Ascending aorta (tissue), 2 donors: ENCODE measurements at regions not wholly inside any gene's neighbourhood (a gene's known extent, or its start where the extent isn't known, plus 50 kb on each side); places are given as distances from the start of the nearest gene placed in this dataset.

Experiments
- DNase-seq, 2 donors: peaks; one replicate each; pipeline ENCODE4 v3.0.0-alpha.2; 2019; ENCODE audit warnings: low spot score in 2 of 2
- H3K27ac ChIP-seq, 2 donors: fragments of 200-600 bp; sonication (generic); one replicate each; pipeline ENCODE4 v1.5.1; 2016 to 2017; ENCODE audit warnings: mild to moderate bottlenecking in 1 of 2
- H3K27me3 ChIP-seq: fragments of 200-600 bp; sonication (generic); one replicate; pipeline ENCODE4 v1.5.1; 2017
- H3K36me3 ChIP-seq, 2 donors: fragments of 200-600 bp; sonication (generic); one replicate each; pipeline ENCODE4 v1.5.1; 2016
- H3K4me1 ChIP-seq, 2 donors: fragments of 200-600 bp; sonication (generic); one replicate each; pipeline ENCODE4 v1.5.1; 2016 to 2017; ENCODE audit warnings: mild to moderate bottlenecking in 1 of 2
- H3K4me3 ChIP-seq, 2 donors: fragments of 200-600 bp; sonication (generic); one replicate each; pipeline ENCODE4 v1.5.1; 2016 to 2017; ENCODE audit warnings: mild to moderate bottlenecking in 1 of 2
- H3K9me3 ChIP-seq, 2 donors: fragments of 200-600 bp; sonication (generic); one replicate each; pipeline ENCODE4 v1.5.1; 2016
- intact Hi-C: fragments of 100-400 bp; cut with DNase I; formaldehyde crosslinking; loops from one replicate; pipeline ENCODE4 v1.15.1; 2023
- TF ChIP-seq, protein P1 (sequence below), 3 experiments: fragments of 200-600 bp in 2 of 3; fragments of 450-650 bp in 1 of 3; sonication (generic) in 2 of 3; IDR thresholded peaks; one replicate each; pipeline ENCODE4 v1.5.1; 2016 to 2019; ENCODE audit warnings: antibody characterized with exemption in 3 of 3, mild to moderate bottlenecking in 1 of 3, moderate library complexity in 1 of 3

DNA sequence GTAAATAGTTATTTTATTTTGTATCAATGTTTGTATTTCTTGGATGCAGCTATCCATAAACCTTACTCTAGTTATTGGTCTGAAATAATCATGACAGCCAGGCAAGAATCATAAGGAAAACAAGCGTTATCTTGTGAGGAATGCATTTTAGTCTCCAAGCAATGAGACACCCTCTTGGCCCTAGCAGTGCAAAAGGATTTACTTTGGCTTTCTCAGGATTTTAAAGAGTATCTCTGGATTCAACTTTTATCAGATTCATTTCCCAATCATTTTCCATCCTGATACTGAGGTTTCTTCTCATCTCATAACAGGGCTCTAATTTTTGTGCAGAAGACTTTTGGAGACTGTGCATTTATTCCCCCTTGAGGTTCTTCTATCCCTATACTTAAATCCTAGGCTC, 480.8 kb downstream of the TMX3 start:
- DNase-seq: no peak
- H3K4me1 ChIP-seq: no peaks in the 10 kb centered on the region
- no peaks in the 10 kb centered on the region for H3K27me3 ChIP-seq
- H3K9me3 ChIP-seq: no peaks in the 10 kb centered on the region
- TF ChIP-seq, protein P1, sequence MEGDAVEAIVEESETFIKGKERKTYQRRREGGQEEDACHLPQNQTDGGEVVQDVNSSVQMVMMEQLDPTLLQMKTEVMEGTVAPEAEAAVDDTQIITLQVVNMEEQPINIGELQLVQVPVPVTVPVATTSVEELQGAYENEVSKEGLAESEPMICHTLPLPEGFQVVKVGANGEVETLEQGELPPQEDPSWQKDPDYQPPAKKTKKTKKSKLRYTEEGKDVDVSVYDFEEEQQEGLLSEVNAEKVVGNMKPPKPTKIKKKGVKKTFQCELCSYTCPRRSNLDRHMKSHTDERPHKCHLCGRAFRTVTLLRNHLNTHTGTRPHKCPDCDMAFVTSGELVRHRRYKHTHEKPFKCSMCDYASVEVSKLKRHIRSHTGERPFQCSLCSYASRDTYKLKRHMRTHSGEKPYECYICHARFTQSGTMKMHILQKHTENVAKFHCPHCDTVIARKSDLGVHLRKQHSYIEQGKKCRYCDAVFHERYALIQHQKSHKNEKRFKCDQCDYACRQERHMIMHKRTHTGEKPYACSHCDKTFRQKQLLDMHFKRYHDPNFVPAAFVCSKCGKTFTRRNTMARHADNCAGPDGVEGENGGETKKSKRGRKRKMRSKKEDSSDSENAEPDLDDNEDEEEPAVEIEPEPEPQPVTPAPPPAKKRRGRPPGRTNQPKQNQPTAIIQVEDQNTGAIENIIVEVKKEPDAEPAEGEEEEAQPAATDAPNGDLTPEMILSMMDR (IDR thresholded peaks at IDR 0.05): no peak
- H3K27ac ChIP-seq: no peak overlapping the region
- intact Hi-C loops: no loop called here
- H3K4me3 ChIP-seq: no peak overlapping the region
- H3K36me3 ChIP-seq: no peaks in the 10 kb centered on the region

DNA sequence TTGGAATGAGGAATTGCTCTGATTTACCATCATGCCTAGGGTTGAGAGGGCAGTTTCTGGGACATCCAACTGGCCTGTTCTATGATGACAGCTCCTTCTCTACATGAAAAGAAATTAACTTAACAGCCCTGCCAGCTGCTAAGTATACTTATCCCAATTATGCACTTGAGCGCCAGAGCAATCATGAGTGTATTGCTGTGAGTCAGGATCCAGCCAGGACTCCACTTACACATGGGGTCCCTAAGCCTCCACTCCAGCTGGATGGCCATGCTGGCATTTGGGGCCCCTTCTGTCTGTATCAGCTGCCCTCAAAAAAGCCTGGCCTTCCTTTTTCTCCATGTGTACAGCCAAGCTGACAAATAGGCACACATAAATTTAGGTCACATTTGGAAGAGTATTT, 481.9 kb downstream of the TMX3 start:
- no peaks in the 10 kb centered on the region for H3K36me3 ChIP-seq
- no peaks in the 10 kb centered on the region for H3K4me1 ChIP-seq
- intact Hi-C loops: no loop called here
- TF ChIP-seq, protein P1 (IDR thresholded peaks at IDR 0.05): no peak
- no peaks in the 10 kb centered on the region for H3K9me3 ChIP-seq
- H3K27me3 ChIP-seq: no peaks in the 10 kb centered on the region
- no peak overlapping the region for H3K4me3 ChIP-seq
- no peak overlapping the region for H3K27ac ChIP-seq
- DNase-seq: no peak

DNA sequence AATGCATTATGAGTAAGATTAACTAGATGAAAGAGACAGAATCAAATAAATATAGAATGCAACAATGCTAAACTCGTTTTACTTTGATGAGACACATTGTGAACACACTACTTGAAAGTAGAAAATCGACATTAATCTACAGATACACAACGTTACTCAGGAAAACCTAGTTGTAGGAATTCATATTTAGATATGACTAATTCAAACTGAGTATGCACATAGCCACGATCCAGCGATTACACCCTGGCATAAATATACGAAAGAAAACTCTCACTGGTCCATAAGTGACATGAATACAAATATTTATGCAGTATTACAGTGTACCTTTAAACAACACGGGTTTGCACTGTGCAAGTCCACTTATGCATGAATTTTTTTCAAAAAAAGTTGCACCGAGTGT, 485.6 kb downstream of the TMX3 start:
- no peak overlapping the region for H3K4me3 ChIP-seq

DNA sequence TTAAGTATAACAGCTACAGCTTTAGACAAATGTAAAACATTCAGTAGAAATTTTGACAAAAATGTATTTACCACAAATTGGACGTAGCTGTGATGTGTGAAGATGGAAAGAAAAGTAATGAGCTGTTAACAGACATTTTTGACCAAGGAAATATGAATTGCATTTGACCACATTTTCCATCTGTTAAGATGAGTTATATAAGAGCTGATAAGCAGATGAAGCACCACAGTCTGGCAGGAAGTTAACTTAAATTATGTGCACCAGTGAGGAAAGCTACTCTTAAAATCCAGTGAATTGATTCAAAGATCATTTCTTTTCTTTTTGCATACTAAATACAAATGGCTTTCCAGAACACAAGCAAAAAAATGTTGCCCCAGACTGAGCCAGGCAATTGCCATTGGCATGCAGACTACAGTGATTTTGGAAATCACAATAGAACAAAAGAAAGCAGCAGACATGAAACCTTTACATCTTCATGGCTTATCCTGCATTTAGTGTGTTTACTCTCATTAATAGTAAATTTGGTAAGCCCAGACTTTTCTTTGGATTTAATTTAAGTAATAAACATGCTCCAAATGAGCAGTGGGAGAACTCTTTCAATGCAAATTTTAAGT, 493.7 kb downstream of the TMX3 start:
- Histone ChIP-seq H3K36me3 (no peaks in the 10 kb centered on the region), H3K27ac (peak overlapping the region in 1 of 2 donors; percentile 12), H3K4me3 (no peak overlapping the region), H3K4me1 (peaks cover 0 to 4% of the 10 kb centered on the region in 2 donors), H3K9me3 (no peaks in the 10 kb centered on the region), H3K27me3 (no peaks in the 10 kb centered on the region)
- intact Hi-C loops: no loop called here
- DNase-seq: no peak
- TF ChIP-seq, protein P1 (IDR thresholded peaks at IDR 0.05): no peak

More for the DNA sequence above, 485.6 kb downstream of the TMX3 start:
- TF ChIP-seq, protein P1 (IDR thresholded peaks at IDR 0.05): no peak
- no peak overlapping the region for H3K27ac ChIP-seq
- intact Hi-C loops: no loop called here
- H3K9me3 ChIP-seq: no peaks in the 10 kb centered on the region
- DNase-seq: no peak
- H3K27me3 ChIP-seq: no peaks in the 10 kb centered on the region
- H3K4me1 ChIP-seq: no peaks in the 10 kb centered on the region
- H3K36me3 ChIP-seq: no peaks in the 10 kb centered on the region

DNA sequence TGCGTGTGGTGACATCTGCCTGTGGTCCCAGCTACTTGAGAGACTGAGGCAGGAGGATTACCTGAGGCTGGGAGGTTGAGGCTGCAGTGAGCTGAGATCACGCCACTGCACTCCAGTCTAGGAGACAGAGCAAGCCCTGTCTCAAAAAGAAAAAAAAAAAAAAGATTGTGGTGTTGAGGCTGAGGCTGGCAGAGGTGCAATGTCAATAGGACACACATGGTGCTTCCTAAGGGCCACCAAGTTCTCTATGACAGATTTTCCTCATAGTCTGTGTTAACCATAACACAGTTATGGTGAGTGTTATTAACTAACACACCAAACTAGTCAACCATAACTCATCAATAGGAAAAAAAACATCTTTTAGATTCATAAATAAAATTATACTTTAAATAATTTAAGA, 494.4 kb downstream of the TMX3 start:
- Histone ChIP-seq H3K9me3 (no peaks in the 10 kb centered on the region), H3K36me3 (no peaks in the 10 kb centered on the region), H3K4me3 (no peak overlapping the region), H3K4me1 (peaks cover 0 to 4% of the 10 kb centered on the region in 2 donors), H3K27me3 (no peaks in the 10 kb centered on the region), H3K27ac (peak overlapping the region; percentile 26 to 58)
- DNase-seq: no peak
- TF ChIP-seq, protein P1 (IDR thresholded peaks at IDR 0.05): no peak
- intact Hi-C loops: no loop called here

DNA sequence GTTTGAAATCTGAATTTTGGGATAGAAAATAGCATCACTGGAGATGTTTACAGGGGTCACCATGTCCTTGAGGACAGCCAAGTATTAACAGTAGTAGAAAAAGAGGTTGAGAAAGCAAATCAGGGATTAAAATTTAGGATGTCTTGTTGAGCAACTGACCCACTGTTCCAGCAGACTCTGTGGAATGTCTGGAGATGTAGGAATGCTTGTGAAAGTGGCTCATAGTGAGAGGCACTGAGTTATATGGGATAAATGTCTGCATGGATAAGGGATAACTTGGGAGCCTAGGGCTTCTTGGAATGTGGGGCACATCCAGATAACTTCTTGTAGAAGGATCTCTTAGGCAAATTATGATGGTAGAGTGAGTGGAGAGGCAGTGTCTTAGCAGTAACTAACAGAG, 495.0 kb downstream of the TMX3 start:
- no peaks in the 10 kb centered on the region for H3K27me3 ChIP-seq
- DNase-seq: no peak
- no peaks in the 10 kb centered on the region for H3K36me3 ChIP-seq
- TF ChIP-seq, protein P1 (IDR thresholded peaks at IDR 0.05): no peak
- intact Hi-C loops: no loop called here
- no peak overlapping the region for H3K4me3 ChIP-seq
- peak overlapping the region; percentile 26 to 58 for H3K27ac ChIP-seq
- H3K4me1 ChIP-seq: peaks cover 0 to 4% of the 10 kb centered on the region in 2 donors
- H3K9me3 ChIP-seq: no peaks in the 10 kb centered on the region
